Smooth muscle cell (in vitro differentiated cells): ENCODE measurements at regions not wholly inside any gene's neighbourhood (a gene's known extent, or its start where the extent isn't known, plus 50 kb on each side); places are given as distances from the start of the nearest gene placed in this dataset.

ENCODE experiments used
- DNase-seq: peaks from one replicate; lab custom pipeline; 2025; ENCODE audit not compliant: unreplicated experiment; lab: John Stamatoyannopoulos, UW
- H2AFZ ChIP-seq: fragments of 200-600 bp; sonication (generic); 2 replicates; pipeline ENCODE4 v1.6.0; 2016; ENCODE audit warnings: antibody characterized with exemption, low read depth, mild to moderate bottlenecking
- H3F3A ChIP-seq: fragments of 200-600 bp; sonication (generic); 2 replicates; pipeline ENCODE4 v1.6.0; 2017; ENCODE audit warnings: antibody characterized with exemption, low read depth
- H3K27ac ChIP-seq: fragments of 200-600 bp; sonication (generic); 2 replicates; pipeline ENCODE4 v1.5.1; 2016; ENCODE audit warnings: low read depth, mild to moderate bottlenecking
- H3K27me3 ChIP-seq: fragments of 200-600 bp; sonication (generic); 2 replicates; pipeline ENCODE4 v1.6.1; 2016; ENCODE audit warnings: low read depth, mild to moderate bottlenecking
- H3K36me3 ChIP-seq: fragments of 200-600 bp; sonication (generic); 2 replicates; pipeline ENCODE4 v1.5.1; 2016; ENCODE audit warnings: low read depth
- H3K4me1 ChIP-seq: fragments of 200-600 bp; sonication (generic); 2 replicates; pipeline ENCODE4 v1.5.1; 2016; ENCODE audit warnings: low read depth
- H3K4me2 ChIP-seq: fragments of 200-600 bp; sonication (generic); 2 replicates; pipeline ENCODE4 v1.6.0; 2016; ENCODE audit warnings: mild to moderate bottlenecking
- H3K4me3 ChIP-seq: fragments of 200-600 bp; sonication (generic); 2 replicates; pipeline ENCODE4 v1.5.1; 2016; ENCODE audit warnings: mild to moderate bottlenecking
- H3K79me2 ChIP-seq: fragments of 200-600 bp; sonication (generic); 2 replicates; pipeline ENCODE4 v1.6.0; 2016; ENCODE audit warnings: low read depth, mild to moderate bottlenecking
- H3K9ac ChIP-seq: fragments of 200-600 bp; sonication (generic); 2 replicates; pipeline ENCODE4 v1.6.0; 2016; ENCODE audit warnings: low read depth
- H3K9me3 ChIP-seq: fragments of 200-600 bp; sonication (generic); replicated peaks from 2 replicates; pipeline ENCODE4 v1.5.1; 2016; ENCODE audit warnings: low read depth
- H4K20me1 ChIP-seq: fragments of 200-600 bp; sonication (generic); 2 replicates; pipeline ENCODE4 v1.6.0; 2016; ENCODE audit warnings: low read depth
- WGBS: methylation state at CpG from one replicate; pipeline ENCODE4 v1.1.7; 2016; ENCODE audit warnings: low lambda C conversion rate; 5-methylcytosine and 5-hydroxymethylcytosine counted together
- TF ChIP-seq, protein P1 (sequence below): fragments of 200-600 bp; sonication (generic); IDR thresholded peaks from 2 replicates; pipeline ENCODE4 v1.5.1; 2017; ENCODE audit warnings: borderline replicate concordance, mild to moderate bottlenecking, antibody characterized with exemption; ENCODE audit not compliant: insufficient read depth, poor library complexity, severe bottlenecking

DNA sequence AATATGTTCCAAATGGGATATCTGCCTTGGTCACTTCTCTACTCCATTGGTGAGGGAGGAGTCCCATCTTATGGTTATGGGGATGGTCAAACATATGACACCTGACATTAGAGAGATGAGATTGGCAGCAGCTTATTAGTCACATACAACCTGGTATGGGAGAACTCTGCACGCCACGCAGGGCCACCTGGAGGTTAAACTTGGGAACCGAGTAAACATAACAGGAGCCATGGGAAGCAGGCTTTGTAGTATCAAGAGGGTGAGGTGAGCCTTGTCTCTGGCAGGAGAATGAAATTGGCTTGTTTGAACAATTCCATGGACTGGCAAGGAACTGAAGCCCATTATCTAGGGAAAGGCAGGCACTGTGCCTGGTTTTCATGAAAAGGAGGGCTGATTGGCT, 238.7 kb upstream of the ELAC2 start:
- no peaks in the 10 kb centered on the region for H3F3A ChIP-seq
- TF ChIP-seq, protein P1, sequence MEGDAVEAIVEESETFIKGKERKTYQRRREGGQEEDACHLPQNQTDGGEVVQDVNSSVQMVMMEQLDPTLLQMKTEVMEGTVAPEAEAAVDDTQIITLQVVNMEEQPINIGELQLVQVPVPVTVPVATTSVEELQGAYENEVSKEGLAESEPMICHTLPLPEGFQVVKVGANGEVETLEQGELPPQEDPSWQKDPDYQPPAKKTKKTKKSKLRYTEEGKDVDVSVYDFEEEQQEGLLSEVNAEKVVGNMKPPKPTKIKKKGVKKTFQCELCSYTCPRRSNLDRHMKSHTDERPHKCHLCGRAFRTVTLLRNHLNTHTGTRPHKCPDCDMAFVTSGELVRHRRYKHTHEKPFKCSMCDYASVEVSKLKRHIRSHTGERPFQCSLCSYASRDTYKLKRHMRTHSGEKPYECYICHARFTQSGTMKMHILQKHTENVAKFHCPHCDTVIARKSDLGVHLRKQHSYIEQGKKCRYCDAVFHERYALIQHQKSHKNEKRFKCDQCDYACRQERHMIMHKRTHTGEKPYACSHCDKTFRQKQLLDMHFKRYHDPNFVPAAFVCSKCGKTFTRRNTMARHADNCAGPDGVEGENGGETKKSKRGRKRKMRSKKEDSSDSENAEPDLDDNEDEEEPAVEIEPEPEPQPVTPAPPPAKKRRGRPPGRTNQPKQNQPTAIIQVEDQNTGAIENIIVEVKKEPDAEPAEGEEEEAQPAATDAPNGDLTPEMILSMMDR, result no peak
- no peaks in the 10 kb centered on the region for H3K27me3 ChIP-seq
- H3K4me3 ChIP-seq, result no peak overlapping the region
- WGBS, result 89% methylated on average over 3 of the region's 3 CpGs
- H4K20me1 ChIP-seq, result no peaks in the 10 kb centered on the region
- H2AFZ ChIP-seq, result no peak overlapping the region
- H3K79me2 ChIP-seq, result no peaks in the 10 kb centered on the region
- H3K4me1 ChIP-seq, result no peaks in the 10 kb centered on the region
- no peaks in the 10 kb centered on the region for H3K9me3 ChIP-seq
- H3K9ac ChIP-seq, result no peak overlapping the region
- no peaks in the 10 kb centered on the region for H3K36me3 ChIP-seq
- no peak overlapping the region for H3K4me2 ChIP-seq
- no peak overlapping the region for H3K27ac ChIP-seq
- no peak for DNase-seq

DNA sequence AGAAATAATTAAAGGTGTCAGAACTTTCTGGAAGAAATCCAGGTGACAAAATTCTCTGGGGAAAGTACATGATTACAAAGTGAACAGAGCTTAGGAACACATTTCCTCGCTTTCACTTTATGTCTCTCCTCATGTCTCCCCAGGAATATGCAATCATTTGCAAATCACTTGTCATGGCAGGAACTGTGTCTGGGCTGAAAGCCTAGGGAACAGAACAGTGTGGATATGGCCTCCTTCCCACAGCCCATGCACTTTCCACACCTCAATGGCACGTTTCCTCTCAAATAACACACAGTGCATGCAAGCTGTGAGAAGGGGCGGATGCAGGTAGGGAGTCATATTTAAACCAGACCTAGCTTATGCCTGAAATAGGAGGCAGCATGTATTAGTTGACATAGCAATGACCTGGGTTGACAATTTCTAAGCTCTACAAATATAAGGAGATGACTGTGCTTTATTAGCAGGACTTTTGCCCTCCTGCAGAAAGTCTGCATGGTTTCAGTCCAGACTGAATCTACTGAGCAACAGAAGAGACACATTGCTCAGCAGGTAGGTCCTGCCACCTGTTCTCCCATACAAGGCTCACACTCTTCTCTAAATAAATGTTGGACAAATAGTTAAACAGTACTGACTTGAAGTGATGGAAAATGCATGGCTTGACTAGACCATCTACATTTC, 236.0 kb upstream of the ELAC2 start:
- WGBS, result 84% methylated on average over 3 of the region's 3 CpGs
- no peaks in the 10 kb centered on the region for H3K9me3 ChIP-seq
- no peak overlapping the region for H3K4me3 ChIP-seq
- H3K79me2 ChIP-seq, result no peaks in the 10 kb centered on the region
- no peaks in the 10 kb centered on the region for H3F3A ChIP-seq
- no peak overlapping the region for H3K27ac ChIP-seq
- H2AFZ ChIP-seq, result no peak overlapping the region
- no peaks in the 10 kb centered on the region for H3K36me3 ChIP-seq
- TF ChIP-seq, protein P1, result no peak
- H3K27me3 ChIP-seq, result no peaks in the 10 kb centered on the region
- H3K4me2 ChIP-seq, result no peak overlapping the region
- no peaks in the 10 kb centered on the region for H3K4me1 ChIP-seq
- H4K20me1 ChIP-seq, result no peaks in the 10 kb centered on the region
- no peak overlapping the region for H3K9ac ChIP-seq
- no peak for DNase-seq

DNA sequence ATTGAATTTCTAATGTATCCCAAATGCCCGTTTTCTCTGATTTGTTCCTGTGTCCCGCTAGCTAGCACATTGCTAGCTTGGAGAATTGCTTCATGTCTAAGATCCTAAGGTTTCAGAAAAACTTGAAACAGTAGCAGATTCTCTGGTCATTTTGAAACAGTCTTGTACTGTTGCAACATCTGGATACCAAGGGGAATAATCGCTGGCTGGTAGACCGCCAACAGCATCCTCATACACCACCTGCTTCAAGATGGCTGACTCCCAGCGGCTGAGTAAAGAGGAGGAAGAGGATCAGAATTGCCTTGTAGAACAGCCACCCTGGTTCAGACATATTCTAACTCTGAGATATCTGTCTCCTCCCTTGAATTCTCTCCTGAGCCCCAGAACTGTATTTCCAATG, 226.7 kb upstream of the ELAC2 start:
- Histone ChIP-seq H3K9me3 (no peaks in the 10 kb centered on the region), H3F3A (no peaks in the 10 kb centered on the region), H3K79me2 (no peaks in the 10 kb centered on the region), H3K4me3 (no peak overlapping the region), H3K9ac (no peak overlapping the region), H3K36me3 (no peaks in the 10 kb centered on the region), H4K20me1 (no peaks in the 10 kb centered on the region), H3K27me3 (no peaks in the 10 kb centered on the region), H3K4me2 (no peak overlapping the region), H3K27ac (no peak overlapping the region), H2AFZ (no peak overlapping the region), H3K4me1 (no peaks in the 10 kb centered on the region)
- TF ChIP-seq, protein P1, result no peak
- WGBS, result 95% methylated on average over 5 of the region's 5 CpGs
- DNase-seq, result no peak

DNA sequence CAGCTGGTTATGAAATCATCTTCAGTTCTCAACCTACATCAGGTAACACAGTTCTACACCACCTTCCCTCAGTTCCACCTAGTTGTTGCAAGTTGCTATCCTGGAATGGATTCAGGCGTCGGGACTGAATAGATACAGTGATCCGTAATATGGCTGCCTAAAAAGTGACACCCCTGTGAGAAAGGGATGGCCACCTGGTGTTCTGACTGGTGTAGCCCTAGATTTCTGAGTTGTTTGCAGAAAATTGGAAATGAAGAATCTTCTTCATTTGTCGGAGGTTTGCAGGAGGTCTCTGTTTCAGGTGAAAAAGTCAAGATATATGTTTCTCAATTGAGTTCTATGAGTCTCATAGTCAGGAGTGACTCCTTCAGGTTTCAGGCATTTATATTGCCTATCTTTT, 225.8 kb upstream of the ELAC2 start:
- H3F3A ChIP-seq, result no peaks in the 10 kb centered on the region
- no peaks in the 10 kb centered on the region for H3K9me3 ChIP-seq
- no peak overlapping the region for H3K9ac ChIP-seq
- no peaks in the 10 kb centered on the region for H3K27me3 ChIP-seq
- H3K4me3 ChIP-seq, result no peak overlapping the region
- no peaks in the 10 kb centered on the region for H3K4me1 ChIP-seq
- no peak overlapping the region for H3K4me2 ChIP-seq
- no peaks in the 10 kb centered on the region for H3K79me2 ChIP-seq
- DNase-seq, result no peak
- WGBS, result 90% methylated on average over 4 of the region's 4 CpGs
- no peaks in the 10 kb centered on the region for H4K20me1 ChIP-seq
- no peak overlapping the region for H3K27ac ChIP-seq
- no peak overlapping the region for H2AFZ ChIP-seq
- no peaks in the 10 kb centered on the region for H3K36me3 ChIP-seq
- TF ChIP-seq, protein P1, result no peak
